Activated CD8-positive, alpha-beta memory T cell treated with anti-CD3 and anti-CD28 coated beads, Interleukin-2, amount 10 ng/mL, durations not matched to agents 7 days and 5 days (primary cell): ENCODE measurements at regions not wholly inside any gene's neighbourhood (a gene's known extent, or its start where the extent isn't known, plus 50 kb on each side); places are given as distances from the start of the nearest gene placed in this dataset.

Source experiments
- ATAC-seq: fragments of 150-1000 bp; cut with Tn5 transposase; one replicate; pipeline ENCODE4 v1.10.0; 2021; ENCODE audit warnings: moderate library complexity
- CTCF ChIA-PET: fragments of 350-600 bp; sonication (Branson Sonifier 250); formaldehyde crosslinking; loops from one replicate; lab custom pipeline; 2021; ENCODE audit warnings: antibody characterized with exemption; lab: Charles Lee
- DNase-seq: peaks from one replicate; pipeline ENCODE4 v3.0.0-alpha.2; 2020
- H3K27ac Mint-ChIP-seq: one replicate; pipeline ENCODE4 v1.8.0; 2021; ENCODE audit warnings: mild to moderate bottlenecking, mixed read lengths
- H3K27me3 Mint-ChIP-seq: one replicate; pipeline ENCODE4 v1.8.0; 2021; ENCODE audit warnings: mixed read lengths
- H3K36me3 Mint-ChIP-seq: one replicate; pipeline ENCODE4 v1.8.0; 2021; ENCODE audit warnings: mild to moderate bottlenecking, mixed read lengths
- H3K4me1 Mint-ChIP-seq: one replicate; pipeline ENCODE4 v1.8.0; 2021; ENCODE audit warnings: mixed read lengths
- H3K4me3 Mint-ChIP-seq: one replicate; pipeline ENCODE4 v1.8.0; 2021; ENCODE audit warnings: mild to moderate bottlenecking, moderate library complexity, mixed read lengths
- H3K9me3 Mint-ChIP-seq: one replicate; pipeline ENCODE4 v1.8.0; 2022; ENCODE audit warnings: low read depth, mixed read lengths

- CTCF ChIA-PET, result no interaction called here
- H3K4me3 Mint-ChIP-seq, result no peak overlapping the region
- peaks cover 30% of the 10 kb centered on the region for H3K27me3 Mint-ChIP-seq
- H3K9me3 Mint-ChIP-seq, result no peaks in the 10 kb centered on the region
- H3K36me3 Mint-ChIP-seq, result no peaks in the 10 kb centered on the region
- no peaks in the 10 kb centered on the region for H3K4me1 Mint-ChIP-seq
- DNase-seq, result no peak
- ATAC-seq, result no peak
- no peak overlapping the region for H3K27ac Mint-ChIP-seq
Measured at GRCh38 chr10:111161109-111161874, 84.5 kb downstream of the ADRA2A start.

GRCh38 chr10:111171183-111171582 is 94.4 kb downstream of the ADRA2A start:
- Mint-ChIP-seq H3K4me1 (no peaks in the 10 kb centered on the region), H3K27me3 (peaks cover 12% of the 10 kb centered on the region), H3K36me3 (no peaks in the 10 kb centered on the region), H3K27ac (no peak overlapping the region), H3K9me3 (no peaks in the 10 kb centered on the region), H3K4me3 (no peak overlapping the region)
- CTCF ChIA-PET, result no interaction called here
- DNase-seq (no peak), ATAC-seq (no peak)

- H3K4me3 Mint-ChIP-seq, result no peak overlapping the region
- DNase-seq (no peak), ATAC-seq (no peak)
- peaks cover 14% of the 10 kb centered on the region for H3K27me3 Mint-ChIP-seq
- no peaks in the 10 kb centered on the region for H3K9me3 Mint-ChIP-seq
- H3K27ac Mint-ChIP-seq, result no peak overlapping the region
- H3K4me1 Mint-ChIP-seq, result peaks cover 3% of the 10 kb centered on the region
- no peaks in the 10 kb centered on the region for H3K36me3 Mint-ChIP-seq
- CTCF ChIA-PET, result no interaction called here
Measured at GRCh38 chr10:111175787-111176186, 99.0 kb downstream of the ADRA2A start.

- H3K4me3 Mint-ChIP-seq, result no peak overlapping the region
- H3K4me1 Mint-ChIP-seq, result peaks cover 3% of the 10 kb centered on the region
- H3K27me3 Mint-ChIP-seq, result peaks cover 14% of the 10 kb centered on the region
Measured at GRCh38 chr10:111177379-111177778, 100.5 kb downstream of the ADRA2A start.

GRCh38 chr10:111179514-111179913 is 102.7 kb downstream of the ADRA2A start:
- Mint-ChIP-seq H3K4me1 (peaks cover 3% of the 10 kb centered on the region), H3K27me3 (peaks cover 3% of the 10 kb centered on the region), H3K9me3 (no peaks in the 10 kb centered on the region), H3K4me3 (no peak overlapping the region), H3K27ac (no peak overlapping the region), H3K36me3 (no peaks in the 10 kb centered on the region)
- ATAC-seq (no peak), DNase-seq (no peak)
- CTCF ChIA-PET, result no interaction called here

More at GRCh38 chr10:111177379-111177778, 100.5 kb downstream of the ADRA2A start:
- H3K27ac Mint-ChIP-seq, result no peak overlapping the region
- DNase-seq (no peak), ATAC-seq (no peak)
- CTCF ChIA-PET, result no interaction called here
- H3K9me3 Mint-ChIP-seq, result no peaks in the 10 kb centered on the region
- no peaks in the 10 kb centered on the region for H3K36me3 Mint-ChIP-seq

GRCh38 chr10:111186358-111186757 is 109.5 kb downstream of the ADRA2A start:
- no peak for ATAC-seq

GRCh38 chr10:111187096-111187495 is 110.3 kb downstream of the ADRA2A start:
- no peak overlapping the region for H3K4me3 Mint-ChIP-seq
- no peak overlapping the region for H3K27ac Mint-ChIP-seq
- no peaks in the 10 kb centered on the region for H3K9me3 Mint-ChIP-seq
- H3K4me1 Mint-ChIP-seq, result no peaks in the 10 kb centered on the region
- ATAC-seq, result no peak
- CTCF ChIA-PET, result no interaction called here
- H3K27me3 Mint-ChIP-seq, result peaks cover 32% of the 10 kb centered on the region
- H3K36me3 Mint-ChIP-seq, result no peaks in the 10 kb centered on the region
- no peak for DNase-seq

More at GRCh38 chr10:111186358-111186757, 109.5 kb downstream of the ADRA2A start:
- Mint-ChIP-seq H3K4me3 (no peak overlapping the region), H3K27me3 (peaks cover 24% of the 10 kb centered on the region), H3K36me3 (no peaks in the 10 kb centered on the region), H3K4me1 (no peaks in the 10 kb centered on the region), H3K27ac (no peak overlapping the region), H3K9me3 (no peaks in the 10 kb centered on the region)
- CTCF ChIA-PET, result no interaction called here
- no peak for DNase-seq

GRCh38 chr10:111199587-111199986 is 122.8 kb downstream of the ADRA2A start:
- no peak overlapping the region for H3K27ac Mint-ChIP-seq
- CTCF ChIA-PET, result no interaction called here
- H3K4me1 Mint-ChIP-seq, result no peaks in the 10 kb centered on the region
- H3K27me3 Mint-ChIP-seq, result peaks cover 7% of the 10 kb centered on the region
- ATAC-seq, result no peak
- no peaks in the 10 kb centered on the region for H3K36me3 Mint-ChIP-seq
- no peaks in the 10 kb centered on the region for H3K9me3 Mint-ChIP-seq
- H3K4me3 Mint-ChIP-seq, result no peak overlapping the region
- no peak for DNase-seq

GRCh38 chr10:111200505-111201186 is 123.8 kb downstream of the ADRA2A start:
- H3K4me1 Mint-ChIP-seq, result no peaks in the 10 kb centered on the region
- H3K27ac Mint-ChIP-seq, result no peak overlapping the region
- ATAC-seq (no peak), DNase-seq (no peak)
- no peaks in the 10 kb centered on the region for H3K36me3 Mint-ChIP-seq
- CTCF ChIA-PET, result no interaction called here
- H3K4me3 Mint-ChIP-seq, result no peak overlapping the region
- H3K9me3 Mint-ChIP-seq, result no peaks in the 10 kb centered on the region
- H3K27me3 Mint-ChIP-seq, result peaks cover 2% of the 10 kb centered on the region

- ATAC-seq, result no peak
- H3K36me3 Mint-ChIP-seq, result no peaks in the 10 kb centered on the region
- peaks cover 2% of the 10 kb centered on the region for H3K27me3 Mint-ChIP-seq
- H3K4me3 Mint-ChIP-seq, result no peak overlapping the region
- H3K27ac Mint-ChIP-seq, result no peak overlapping the region
- H3K9me3 Mint-ChIP-seq, result no peaks in the 10 kb centered on the region
- CTCF ChIA-PET, result no interaction called here
- no peak for DNase-seq
- H3K4me1 Mint-ChIP-seq, result no peaks in the 10 kb centered on the region
Measured at GRCh38 chr10:111203615-111204014, 126.8 kb downstream of the ADRA2A start.

GRCh38 chr10:111204838-111205237 is 128.0 kb downstream of the ADRA2A start:
- Mint-ChIP-seq H3K36me3 (no peaks in the 10 kb centered on the region), H3K27me3 (peaks cover 2% of the 10 kb centered on the region), H3K4me3 (no peak overlapping the region), H3K9me3 (no peaks in the 10 kb centered on the region), H3K4me1 (no peaks in the 10 kb centered on the region), H3K27ac (no peak overlapping the region)
- CTCF ChIA-PET, result no interaction called here
- ATAC-seq (no peak), DNase-seq (no peak)

- Mint-ChIP-seq H3K27ac (no peak overlapping the region), H3K4me3 (no peak overlapping the region), H3K9me3 (no peaks in the 10 kb centered on the region), H3K36me3 (no peaks in the 10 kb centered on the region), H3K27me3 (peaks cover 2% of the 10 kb centered on the region), H3K4me1 (no peaks in the 10 kb centered on the region)
- no peak for ATAC-seq
- DNase-seq, result no peak
- CTCF ChIA-PET, result interaction anchor here (1.2 kb wide), 2 partner anchors 31 to 130 kb away, joined by 3 to 5 read pairs; partner anchors contain the start of gene ADRA2A
Measured at GRCh38 chr10:111206521-111206920, 129.7 kb downstream of the ADRA2A start.

GRCh38 chr10:111207500-111207899 is 130.7 kb downstream of the ADRA2A start:
- CTCF ChIA-PET, result interaction anchor here (1.2 kb wide), 1 partner anchor 131 kb away, joined by 5 read pairs; the partner anchor contains the start of gene ADRA2A
- no peaks in the 10 kb centered on the region for H3K4me1 Mint-ChIP-seq
- no peaks in the 10 kb centered on the region for H3K9me3 Mint-ChIP-seq
- no peaks in the 10 kb centered on the region for H3K36me3 Mint-ChIP-seq
- H3K4me3 Mint-ChIP-seq, result no peak overlapping the region
- H3K27ac Mint-ChIP-seq, result no peak overlapping the region
- H3K27me3 Mint-ChIP-seq, result peaks cover 2% of the 10 kb centered on the region
- ATAC-seq (no peak), DNase-seq (no peak)

GRCh38 chr10:111208951-111209350 is 132.1 kb downstream of the ADRA2A start:
- H3K4me3 Mint-ChIP-seq, result no peak overlapping the region
- CTCF ChIA-PET, result no interaction called here
- DNase-seq (no peak), ATAC-seq (no peak)
- no peaks in the 10 kb centered on the region for H3K4me1 Mint-ChIP-seq
- H3K9me3 Mint-ChIP-seq, result no peaks in the 10 kb centered on the region
- no peaks in the 10 kb centered on the region for H3K36me3 Mint-ChIP-seq
- no peak overlapping the region for H3K27ac Mint-ChIP-seq
- peaks cover under 1% of the 10 kb centered on the region for H3K27me3 Mint-ChIP-seq
